SJCRH30 (cell line): ENCODE measurements at regions not wholly inside any gene's neighbourhood (a gene's known extent, or its start where the extent isn't known, plus 50 kb on each side); places are given as distances from the start of the nearest gene placed in this dataset.
"Not testable (repeated sequence)": the region's sequence is repeated elsewhere in the genome, so short reads cannot be mapped to it uniquely, and the experiment has no call there.

Source experiments
- DNase-seq, 2 experiments: peaks; one replicate each; pipeline ENCODE4 v3.0.0-alpha.2; 2015 to 2020
- H3K27ac ChIP-seq: fragments of 250-450 bp; sonication (Bioruptor Pico); 2 replicates; pipeline ENCODE4 v1.5.1; 2020; ENCODE audit warnings: mild to moderate bottlenecking, moderate library complexity
- H3K27me3 ChIP-seq: fragments of 250-450 bp; sonication (Bioruptor Pico); 2 replicates; pipeline ENCODE4 v1.5.1; 2020; ENCODE audit warnings: mild to moderate bottlenecking, moderate library complexity
- H3K36me3 ChIP-seq: fragments of 250-450 bp; sonication (Bioruptor Pico); 2 replicates; pipeline ENCODE4 v1.5.1; 2020; ENCODE audit warnings: mild to moderate bottlenecking, moderate library complexity
- H3K4me1 ChIP-seq: fragments of 250-450 bp; sonication (Bioruptor Pico); 2 replicates; pipeline ENCODE4 v1.5.1; 2020; ENCODE audit warnings: mild to moderate bottlenecking, moderate library complexity
- H3K4me3 ChIP-seq: fragments of 250-450 bp; sonication (Bioruptor Pico); 2 replicates; pipeline ENCODE4 v1.5.1; 2020; ENCODE audit warnings: mild to moderate bottlenecking, moderate library complexity
- H3K9me3 ChIP-seq: fragments of 250-450 bp; sonication (Bioruptor Pico); replicated peaks from 2 replicates; pipeline ENCODE4 v1.5.1; 2020; ENCODE audit warnings: mild to moderate bottlenecking, moderate library complexity

DNA sequence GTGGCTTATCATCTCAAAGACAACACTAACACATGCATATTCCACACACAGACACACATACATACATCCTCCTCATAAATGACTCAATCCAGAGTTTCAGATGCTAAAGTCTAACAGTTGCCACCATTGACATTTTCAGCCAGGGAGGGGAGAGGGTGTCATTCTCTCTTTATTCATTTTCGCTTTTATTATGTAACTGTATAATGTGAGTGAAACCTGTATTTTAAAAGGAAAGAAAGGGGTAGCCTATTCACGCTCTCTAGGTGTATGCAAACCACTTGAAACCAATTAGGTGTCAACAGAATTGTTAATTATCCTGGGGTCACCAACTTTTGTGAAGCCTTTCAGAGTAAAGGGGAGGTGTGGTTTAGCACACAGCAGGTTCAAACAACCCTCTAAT, 1282.9 kb downstream of the ROBO2 start:
- Histone ChIP-seq H3K36me3 (no peaks in the 10 kb centered on the region), H3K27ac (no peak overlapping the region), H3K27me3 (no peaks in the 10 kb centered on the region), H3K4me1 (no peaks in the 10 kb centered on the region), H3K4me3 (no peak overlapping the region), H3K9me3 (no peaks in the 10 kb centered on the region)
- DNase-seq = no peak

- Histone ChIP-seq H3K27ac (no peak overlapping the region), H3K4me1 (no peaks in the 10 kb centered on the region), H3K9me3 (no peaks in the 10 kb centered on the region), H3K4me3 (no peak overlapping the region), H3K36me3 (no peaks in the 10 kb centered on the region), H3K27me3 (no peaks in the 10 kb centered on the region)
- DNase-seq = no peak
Observed at GRCh38 chr3:78337801-78338211, 1297.9 kb downstream of the ROBO2 start.

GRCh38 chr3:78338405-78338804, 1298.5 kb downstream of the ROBO2 start:
- Histone ChIP-seq H3K4me1 (no peaks in the 10 kb centered on the region), H3K27me3 (no peaks in the 10 kb centered on the region), H3K36me3 (no peaks in the 10 kb centered on the region), H3K9me3 (no peaks in the 10 kb centered on the region), H3K27ac (no peak overlapping the region), H3K4me3 (no peak overlapping the region)
- no peak for DNase-seq

DNA sequence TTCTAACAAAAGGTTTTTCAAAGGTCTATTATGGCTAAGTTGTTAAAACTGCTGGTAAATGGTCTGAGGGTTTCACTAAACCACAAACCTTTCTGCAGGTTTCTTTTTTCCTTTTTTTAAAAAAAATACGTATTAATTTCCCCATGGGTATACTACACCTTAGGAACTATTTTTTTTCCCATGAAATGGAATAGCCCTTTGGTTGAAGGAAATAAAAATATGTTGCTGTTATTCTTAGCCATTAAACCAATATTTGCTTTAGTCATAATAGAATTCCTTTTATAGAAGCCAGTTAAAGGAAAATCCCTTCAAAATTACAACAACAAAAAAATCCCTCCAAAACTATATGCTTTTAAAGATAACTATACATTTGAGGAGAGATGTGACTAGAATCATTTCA, 1303.3 kb downstream of the ROBO2 start:
- H3K4me1 ChIP-seq = no peaks in the 10 kb centered on the region
- no peak overlapping the region for H3K4me3 ChIP-seq
- no peak for DNase-seq
- H3K27ac ChIP-seq = no peak overlapping the region
- no peaks in the 10 kb centered on the region for H3K36me3 ChIP-seq
- H3K9me3 ChIP-seq = no peaks in the 10 kb centered on the region
- no peaks in the 10 kb centered on the region for H3K27me3 ChIP-seq

- H3K27me3 ChIP-seq, H3K4me1 ChIP-seq, H3K27ac ChIP-seq, H3K36me3 ChIP-seq, H3K4me3 ChIP-seq, DNase-seq, H3K9me3 ChIP-seq: not testable (repeated sequence)
Observed at GRCh38 chr3:78344267-78344666, 1304.4 kb downstream of the ROBO2 start.

GRCh38 chr3:78344918-78345317, 1305.0 kb downstream of the ROBO2 start:
- Histone ChIP-seq H3K36me3 (no peaks in the 10 kb centered on the region), H3K27ac (no peak overlapping the region), H3K27me3 (no peaks in the 10 kb centered on the region), H3K4me3 (no peak overlapping the region), H3K4me1 (no peaks in the 10 kb centered on the region), H3K9me3 (no peaks in the 10 kb centered on the region)
- no peak for DNase-seq

GRCh38 chr3:78347176-78347575, 1307.3 kb downstream of the ROBO2 start:
- Histone ChIP-seq H3K4me1 (no peaks in the 10 kb centered on the region), H3K27ac (no peak overlapping the region), H3K4me3 (no peak overlapping the region), H3K27me3 (no peaks in the 10 kb centered on the region), H3K36me3 (no peaks in the 10 kb centered on the region), H3K9me3 (no peaks in the 10 kb centered on the region)
- no peak for DNase-seq

DNA sequence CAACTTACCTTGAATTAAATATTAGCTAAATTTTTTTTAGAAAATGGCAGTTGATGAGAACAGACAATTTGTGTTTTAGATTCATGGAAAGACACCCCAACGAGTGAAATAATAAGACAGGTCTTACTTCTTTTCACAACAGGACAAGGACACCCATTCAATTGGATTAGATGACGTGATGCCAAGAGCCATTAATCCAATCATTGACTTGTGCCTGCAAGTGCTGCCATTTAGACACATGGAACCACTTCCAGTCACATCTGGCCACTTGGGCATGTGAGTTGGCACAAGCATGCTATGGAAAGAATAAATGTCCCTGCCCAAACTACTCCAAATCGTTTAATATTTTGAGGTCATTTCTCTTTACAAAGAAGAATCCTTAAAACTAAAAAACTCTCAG, 1308.8 kb downstream of the ROBO2 start:
- H3K4me3 ChIP-seq = no peak overlapping the region
- no peak for DNase-seq
- H3K27ac ChIP-seq = no peak overlapping the region
- H3K9me3 ChIP-seq = no peaks in the 10 kb centered on the region
- H3K27me3 ChIP-seq = no peaks in the 10 kb centered on the region
- H3K4me1 ChIP-seq = no peaks in the 10 kb centered on the region
- no peaks in the 10 kb centered on the region for H3K36me3 ChIP-seq

- H3K4me1 ChIP-seq = no peaks in the 10 kb centered on the region
- no peak for DNase-seq
- no peak overlapping the region for H3K27ac ChIP-seq
- no peaks in the 10 kb centered on the region for H3K36me3 ChIP-seq
- H3K4me3 ChIP-seq = no peak overlapping the region
- no peaks in the 10 kb centered on the region for H3K9me3 ChIP-seq
- H3K27me3 ChIP-seq = no peaks in the 10 kb centered on the region
Observed at GRCh38 chr3:78349571-78349970, 1309.7 kb downstream of the ROBO2 start.

DNA sequence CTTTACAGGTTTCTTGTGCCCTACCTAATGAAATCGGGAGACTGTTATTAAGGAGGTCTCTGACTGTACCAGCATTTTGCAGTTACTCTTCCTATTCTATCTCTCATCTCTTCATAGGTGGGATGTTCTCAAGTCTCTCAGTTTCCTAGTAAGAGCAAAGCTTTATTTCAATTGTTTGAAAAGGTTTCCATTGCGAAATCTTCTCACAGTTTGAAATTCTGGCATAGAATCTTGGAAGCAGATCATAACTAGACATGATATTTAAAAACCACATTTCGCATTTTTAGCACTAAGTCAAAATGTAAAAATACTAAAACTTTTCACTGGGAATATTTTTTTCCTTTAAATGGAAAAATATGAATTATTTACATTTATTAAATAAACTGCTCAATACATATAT, 1311.4 kb downstream of the ROBO2 start:
- Histone ChIP-seq H3K27ac (no peak overlapping the region), H3K9me3 (no peaks in the 10 kb centered on the region), H3K4me1 (no peaks in the 10 kb centered on the region), H3K4me3 (no peak overlapping the region), H3K27me3 (no peaks in the 10 kb centered on the region), H3K36me3 (no peaks in the 10 kb centered on the region)
- DNase-seq = no peak

- DNase-seq = no peak
- no peaks in the 10 kb centered on the region for H3K36me3 ChIP-seq
- H3K27ac ChIP-seq = no peak overlapping the region
- no peaks in the 10 kb centered on the region for H3K9me3 ChIP-seq
- H3K27me3 ChIP-seq = no peaks in the 10 kb centered on the region
- no peaks in the 10 kb centered on the region for H3K4me1 ChIP-seq
- H3K4me3 ChIP-seq = no peak overlapping the region
Observed at GRCh38 chr3:78353231-78353630, 1313.3 kb downstream of the ROBO2 start.

GRCh38 chr3:78360849-78361248, 1321.0 kb downstream of the ROBO2 start:
- Histone ChIP-seq H3K27ac (no peak overlapping the region), H3K27me3 (no peaks in the 10 kb centered on the region), H3K4me1 (no peaks in the 10 kb centered on the region), H3K9me3 (no peaks in the 10 kb centered on the region), H3K36me3 (no peaks in the 10 kb centered on the region), H3K4me3 (no peak overlapping the region)
- DNase-seq = no peak

GRCh38 chr3:78368636-78369345, 1328.9 kb downstream of the ROBO2 start:
- no peaks in the 10 kb centered on the region for H3K27me3 ChIP-seq
- H3K36me3 ChIP-seq = no peaks in the 10 kb centered on the region
- no peak overlapping the region for H3K27ac ChIP-seq
- DNase-seq = no peak
- no peak overlapping the region for H3K4me3 ChIP-seq
- H3K4me1 ChIP-seq = no peaks in the 10 kb centered on the region
- H3K9me3 ChIP-seq = no peaks in the 10 kb centered on the region

DNA sequence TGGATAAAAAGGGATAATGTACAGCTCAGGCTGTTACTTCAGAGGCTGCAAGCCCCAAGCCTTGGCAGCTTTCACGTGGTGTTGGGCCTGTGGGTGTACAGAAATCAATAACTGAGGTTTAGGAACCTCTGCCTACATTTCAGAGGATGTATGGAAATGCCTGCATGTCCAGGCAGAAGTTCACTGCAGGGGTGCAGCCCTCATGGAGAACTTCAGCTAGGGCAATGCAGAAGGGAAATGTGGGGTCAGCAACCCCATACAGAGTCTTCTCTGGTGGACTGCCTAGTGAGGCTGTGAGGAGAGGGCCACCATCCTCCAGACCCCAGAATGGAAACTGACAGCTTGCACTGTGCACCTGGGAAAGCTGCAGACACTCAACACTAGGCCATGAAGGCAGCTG, 1350.3 kb downstream of the ROBO2 start:
- DNase-seq = no peak
- no peaks in the 10 kb centered on the region for H3K9me3 ChIP-seq
- no peak overlapping the region for H3K27ac ChIP-seq
- no peaks in the 10 kb centered on the region for H3K36me3 ChIP-seq
- H3K27me3 ChIP-seq = no peaks in the 10 kb centered on the region
- H3K4me1 ChIP-seq = no peaks in the 10 kb centered on the region
- H3K4me3 ChIP-seq = no peak overlapping the region

- Histone ChIP-seq H3K27me3 (no peaks in the 10 kb centered on the region), H3K36me3 (no peaks in the 10 kb centered on the region), H3K9me3 (no peaks in the 10 kb centered on the region), H3K27ac (no peak overlapping the region), H3K4me3 (no peak overlapping the region), H3K4me1 (no peaks in the 10 kb centered on the region)
- no peak for DNase-seq
Observed at GRCh38 chr3:78398401-78398800, 1358.5 kb downstream of the ROBO2 start.

DNA sequence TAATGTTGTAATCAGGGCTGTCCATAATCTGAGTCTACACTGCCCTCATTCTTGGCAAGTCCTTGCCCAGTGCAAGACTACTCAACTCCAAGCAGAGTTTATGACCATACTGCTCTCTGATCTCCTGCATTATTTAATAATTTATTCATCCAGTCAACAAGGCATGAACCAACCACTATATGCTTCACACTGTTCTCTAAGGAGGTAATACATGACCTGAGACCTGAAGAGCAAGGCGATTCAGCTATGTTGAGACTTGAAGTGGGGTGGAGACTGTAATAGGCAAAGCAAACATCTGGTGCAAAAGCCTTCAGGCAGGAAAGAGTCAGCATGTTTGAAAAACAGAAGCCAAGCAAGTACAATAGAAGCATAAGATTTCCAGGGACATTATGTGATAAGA, 1362.8 kb downstream of the ROBO2 start:
- Histone ChIP-seq H3K4me1 (no peaks in the 10 kb centered on the region), H3K27me3 (no peaks in the 10 kb centered on the region), H3K36me3 (no peaks in the 10 kb centered on the region), H3K4me3 (no peak overlapping the region), H3K9me3 (no peaks in the 10 kb centered on the region), H3K27ac (no peak overlapping the region)
- no peak for DNase-seq
